HCT116 (cell line): ENCODE measurements at regions not wholly inside any gene's neighbourhood (a gene's known extent, or its start where the extent isn't known, plus 50 kb on each side); places are given as distances from the start of the nearest gene placed in this dataset.

Experiments used
- ATF3 ChIP-seq: IDR thresholded peaks from 2 replicates; pipeline ENCODE4 v1.6.1; 2012
- CTCF ChIP-seq, 3 experiments: fragments of 200-600 bp in 1 of 3; sonication (generic) in 1 of 3; IDR thresholded peaks in 2 of 3; conservative IDR thresholded peaks in 1 of 3; 2 replicates each; pipeline ENCODE4 v1.5.1; 2012 to 2017; ENCODE audit warnings: low read depth in 2 of 3, low read length in 2 of 3, antibody characterized with exemption in 1 of 3, borderline replicate concordance in 1 of 3, control low read depth in 1 of 3, mild to moderate bottlenecking in 1 of 3, mixed read lengths in 1 of 3, mixed run types in 1 of 3, moderate library complexity in 1 of 3; ENCODE audit not compliant: insufficient read depth in 1 of 3
- EZH2 ChIP-seq: fragments of 200-600 bp; sonication (generic); IDR thresholded peaks from 2 replicates; pipeline ENCODE4 v1.6.1; 2017; ENCODE audit warnings: antibody characterized with exemption, mixed run types
- FOSL1 ChIP-seq: IDR thresholded peaks from 2 replicates; pipeline ENCODE4 v1.6.1; 2012; ENCODE audit warnings: low read depth
- POLR2A ChIP-seq: IDR thresholded peaks from 2 replicates; pipeline ENCODE4 v1.7.0; 2011; ENCODE audit warnings: borderline replicate concordance; ENCODE audit not compliant: insufficient read depth, insufficient read length; ENCODE audit errors: extremely low read depth
- POLR2AphosphoS5 ChIP-seq: IDR thresholded peaks from 2 replicates; pipeline ENCODE4 v1.6.1; 2011; ENCODE audit warnings: mild to moderate bottlenecking, low read depth, low read length, moderate library complexity
- RAD21 ChIP-seq: IDR thresholded peaks from 2 replicates; pipeline ENCODE4 v1.6.1; 2012; ENCODE audit warnings: low read depth, mild to moderate bottlenecking
- SRF ChIP-seq: IDR thresholded peaks from 2 replicates; pipeline ENCODE4 v1.6.1; 2012; ENCODE audit warnings: low read depth

DNA sequence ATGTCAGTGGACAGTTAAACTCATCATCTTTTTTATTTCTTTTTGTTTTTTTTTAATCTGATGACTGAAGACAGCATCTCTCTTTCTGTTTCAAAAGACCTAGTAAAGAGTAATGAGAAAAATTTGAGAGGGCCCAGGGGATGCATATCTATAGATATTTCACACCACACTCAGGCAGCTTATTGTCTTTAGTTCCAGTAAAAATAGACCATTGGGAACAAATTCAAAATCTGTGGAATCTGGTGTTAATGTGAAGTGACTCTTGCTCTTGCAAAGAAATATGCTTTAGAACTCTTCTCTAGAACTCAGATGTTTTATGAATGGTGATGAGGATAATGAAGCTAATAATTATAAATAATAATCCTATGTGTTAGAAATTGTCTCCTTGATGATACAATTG lies 214.5 kb upstream of the ATP2B1 start:
- TF ChIP-seq CTCF (IDR thresholded peaks at IDR 0.05 in 2 of 3, conservative IDR thresholded peaks at IDR 0.05 in 1 of 3; ENCODE audit: borderline replicate concordance in 1 of 3, insufficient read depth in 1 of 3, low read depth in 2 of 3, low read length in 2 of 3) = no peak
- TF ChIP-seq POLR2A = no peak
- no peak for TF ChIP-seq POLR2AphosphoS5
- no peak for TF ChIP-seq ATF3
- no peak for TF ChIP-seq FOSL1
- TF ChIP-seq EZH2 = no peak
- no peak for TF ChIP-seq SRF
- TF ChIP-seq RAD21 = no peak
